ENCODE measurements at regions not wholly inside any gene's neighbourhood (a gene's known extent, or its start where the extent isn't known, plus 50 kb on each side); places are given as distances from the start of the nearest gene placed in this dataset.
"Not testable (repeated sequence)": the region's sequence is repeated elsewhere in the genome, so short reads cannot be mapped to it uniquely, and the experiment has no call there.

DNA sequence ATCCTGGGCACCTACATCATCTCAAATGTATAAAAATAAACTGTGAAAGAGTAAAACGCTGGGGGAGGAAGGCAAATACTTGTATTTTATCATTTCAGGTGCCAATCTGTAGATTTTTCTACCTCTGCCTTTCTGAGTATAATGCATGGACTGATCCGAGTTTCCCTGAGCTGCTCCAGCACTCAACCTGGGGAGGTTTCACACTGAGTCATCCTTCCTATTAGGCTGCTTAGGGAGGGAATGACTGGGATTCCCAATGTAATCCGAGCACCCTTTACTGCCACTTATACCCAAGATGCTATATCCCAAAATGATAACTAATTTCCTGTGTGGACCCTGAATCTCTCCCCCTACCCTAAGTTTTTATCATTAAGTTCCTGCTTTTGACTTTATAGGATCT is 126.6 kb downstream of the HNRNPD start:
- DNase-seq, result no peak

DNA sequence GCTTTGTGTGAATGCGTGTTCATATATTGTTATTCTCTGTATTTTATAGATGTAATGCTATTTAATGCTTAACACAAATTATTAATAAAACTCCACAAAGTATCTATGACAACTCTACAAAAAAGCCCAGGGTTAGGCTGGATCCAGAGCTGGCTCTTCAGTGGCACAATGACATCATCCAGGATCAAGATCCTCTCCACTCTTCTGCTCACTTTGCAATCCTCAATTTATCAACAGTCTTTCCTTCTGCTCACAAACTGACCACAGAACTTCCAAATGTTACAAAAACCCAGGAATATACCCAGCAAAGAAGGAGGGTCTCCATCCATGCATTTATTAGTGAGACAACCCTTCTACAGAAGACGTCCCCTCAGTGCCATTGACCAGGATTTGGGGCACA is 132.3 kb downstream of the HNRNPD start:
- no peak for DNase-seq

- no peak for DNase-seq
Observed at GRCh38 chr4:82240410-82240809, 133.4 kb downstream of the HNRNPD start.

GRCh38 chr4:82237142-82237541 is 136.6 kb downstream of the HNRNPD start:
- not testable (repeated sequence) for DNase-seq

DNA sequence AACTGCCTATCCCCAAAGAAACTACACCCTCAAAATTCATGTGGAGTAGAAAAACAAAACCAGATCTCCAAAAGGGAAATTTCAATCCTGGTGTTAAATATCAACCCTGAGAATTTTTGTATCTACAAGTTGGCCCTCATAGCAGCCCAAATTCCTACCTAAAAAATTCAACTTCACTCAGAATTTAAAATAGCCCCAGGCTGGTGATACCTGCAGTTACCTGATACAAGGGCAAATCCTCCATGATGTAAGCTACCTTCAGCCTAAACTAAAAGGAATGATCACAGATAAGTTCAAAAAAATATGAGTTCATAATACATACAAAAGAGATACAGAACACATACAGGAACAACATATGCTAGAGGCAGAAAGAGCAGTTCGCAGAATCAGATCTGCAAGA is 138.4 kb downstream of the HNRNPD start:
- no peak for DNase-seq

DNA sequence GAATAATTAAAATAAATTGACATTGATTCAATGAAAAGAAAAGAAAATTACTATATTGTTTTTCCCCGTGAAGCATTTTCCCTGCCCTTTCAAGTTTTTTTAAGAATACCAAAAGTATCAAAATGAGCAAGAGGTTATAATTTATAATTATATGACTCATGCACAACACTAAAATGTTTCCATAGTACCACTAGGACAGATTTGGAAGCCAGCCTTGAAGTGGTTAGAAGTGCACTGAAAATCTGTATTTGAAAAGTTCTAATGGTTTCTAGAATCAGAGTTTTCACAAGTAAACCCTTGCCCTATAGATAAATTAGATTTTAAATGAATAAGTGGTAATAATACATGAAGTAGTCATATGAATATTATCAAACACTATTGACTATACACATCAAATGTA is 140.9 kb downstream of the HNRNPD start:
- no peak for DNase-seq

DNA sequence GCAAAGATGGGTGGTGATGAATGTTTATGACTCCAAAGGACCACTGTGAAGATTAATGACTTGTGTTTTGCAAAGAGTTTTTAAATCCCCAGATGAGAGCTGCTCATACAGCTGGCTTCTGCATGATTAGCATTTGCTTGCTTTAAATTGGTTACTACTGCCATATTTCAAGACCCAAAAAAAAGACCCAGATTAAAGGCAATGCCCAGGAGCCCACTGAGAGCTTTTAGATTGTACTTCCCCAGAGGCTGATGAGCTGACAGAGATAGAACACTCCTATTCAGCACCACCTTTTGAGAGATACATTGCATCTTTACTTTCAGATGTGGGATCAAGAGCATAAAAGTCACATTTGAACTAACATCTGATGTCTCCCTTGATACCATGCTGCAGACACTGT is 142.0 kb downstream of the HNRNPD start:
- DNase-seq, result no peak

DNA sequence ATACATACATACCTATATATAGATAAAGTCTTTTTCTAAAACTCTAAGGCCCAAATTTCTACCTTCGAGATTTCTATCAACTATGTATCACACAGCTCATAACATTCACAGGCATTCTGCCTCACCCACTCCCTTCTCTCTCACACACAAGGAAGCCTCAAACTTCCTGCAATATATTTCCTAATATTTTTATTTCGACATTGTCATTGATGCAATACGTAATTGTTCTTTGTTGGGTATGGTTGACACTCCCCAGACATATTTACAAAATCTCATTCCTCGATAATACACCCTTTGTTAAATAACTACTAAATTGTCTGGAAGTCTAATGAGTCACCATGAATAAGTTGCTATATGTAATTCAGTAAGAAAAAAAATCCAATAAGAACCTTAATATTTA is 143.5 kb downstream of the HNRNPD start:
- DNase-seq, result no peak

- DNase-seq, result no peak
Observed at GRCh38 chr4:82225030-82225429, 148.8 kb downstream of the HNRNPD start.

GRCh38 chr4:82223715-82224114 is 150.1 kb downstream of the HNRNPD start:
- no peak for DNase-seq

- DNase-seq, result no peak
Observed at GRCh38 chr4:82219346-82219745, 154.4 kb downstream of the HNRNPD start.

- no peak for DNase-seq
Observed at GRCh38 chr4:82217986-82218715, 155.6 kb downstream of the HNRNPD start.

GRCh38 chr4:82216219-82216618 is 157.6 kb downstream of the HNRNPD start:
- no peak for DNase-seq

- no peak for DNase-seq
Observed at GRCh38 chr4:82215800-82216199, 158.0 kb downstream of the HNRNPD start.

DNA sequence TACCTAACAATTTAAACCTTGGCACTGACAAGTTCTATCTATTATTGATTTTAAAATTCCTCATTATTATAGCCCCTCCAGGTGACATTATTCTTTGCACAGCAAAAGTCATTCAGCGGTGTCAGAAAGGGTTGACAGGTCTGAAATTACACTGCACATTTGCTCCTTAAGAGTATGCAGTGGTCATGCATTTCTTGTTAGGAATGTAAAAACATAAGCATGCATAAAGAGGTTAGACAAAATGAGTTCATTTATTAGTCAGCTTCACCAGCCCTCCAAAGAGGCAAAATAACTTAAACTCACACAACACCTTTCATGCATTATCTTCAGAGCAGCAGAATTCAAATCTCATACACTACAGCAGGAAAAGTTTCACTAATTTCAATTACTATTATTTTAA is 158.8 kb downstream of the HNRNPD start:
- DNase-seq, result no peak

- DNase-seq, result no peak
Observed at GRCh38 chr4:82213485-82214417, 160.0 kb downstream of the HNRNPD start.

DNA sequence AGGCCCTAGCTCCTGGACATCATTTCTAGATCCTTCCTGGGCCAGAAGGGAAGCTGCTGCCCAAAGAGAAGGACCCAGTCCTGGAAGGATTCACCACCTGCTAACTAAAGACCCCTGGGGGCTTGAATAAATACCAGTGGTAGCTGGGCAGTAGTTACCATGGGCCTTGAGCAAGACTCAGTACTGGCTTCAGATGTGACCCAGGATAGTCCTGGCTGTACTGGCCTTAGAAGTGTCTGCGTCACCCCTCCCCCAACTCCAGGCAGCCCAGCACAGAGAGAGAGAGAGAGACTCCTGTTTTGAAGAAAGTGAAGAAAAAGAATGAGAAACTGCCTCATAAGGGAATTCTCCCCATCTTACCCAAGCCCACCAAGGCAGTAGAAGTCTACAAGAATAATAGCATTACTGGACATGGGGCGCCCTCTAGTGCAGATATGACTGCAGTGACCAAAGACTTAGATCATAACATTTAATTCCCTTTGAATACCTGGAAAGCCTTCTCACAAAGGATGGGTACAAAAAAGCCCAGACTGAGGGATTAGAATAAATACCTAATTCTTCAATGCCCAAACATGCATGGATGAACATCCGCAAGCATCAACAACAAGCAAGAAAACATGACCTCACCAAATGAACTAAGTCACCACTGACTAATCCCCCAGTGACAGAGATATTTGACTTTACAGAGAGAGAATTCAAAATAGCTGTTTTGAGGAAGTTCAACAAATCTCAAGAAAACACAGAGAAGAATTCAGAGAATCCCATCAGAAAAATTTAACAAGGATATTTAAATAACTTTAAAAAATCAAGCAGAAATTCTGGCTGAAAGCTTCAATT is 171.8 kb downstream of the HNRNPD start:
- peak; percentile 55 to 58 for DNase-seq

GRCh38 chr4:82201303-82201702 is 172.5 kb downstream of the HNRNPD start:
- no peak for DNase-seq

- DNase-seq, result no peak
Observed at GRCh38 chr4:82200046-82200445, 173.7 kb downstream of the HNRNPD start.

- no peak for DNase-seq
Observed at GRCh38 chr4:82194329-82194728, 179.5 kb downstream of the HNRNPD start.

GRCh38 chr4:82192017-82192673 is 181.6 kb downstream of the HNRNPD start:
- DNase-seq, result no peak

- DNase-seq, result no peak
Observed at GRCh38 chr4:82181789-82182188, 192.0 kb downstream of the HNRNPD start.

- no peak for DNase-seq
Observed at GRCh38 chr4:82172186-82172585, 201.6 kb downstream of the HNRNPD start.

All from NCI-H1930 (cell line).